Thyroid gland (tissue), 4 donors: ENCODE measurements at regions not wholly inside any gene's neighbourhood (a gene's known extent, or its start where the extent isn't known, plus 50 kb on each side); places are given as distances from the start of the nearest gene placed in this dataset.

Source experiments
- DNase-seq, 2 donors: peaks; one replicate each; pipeline ENCODE4 v3.0.0-alpha.2; 2019
- H3K27ac ChIP-seq, 3 donors: fragments of 200-600 bp; sonication (generic); 1 replicate in 2 of 3; 2 replicates in 1 of 3; pipeline ENCODE4 v1.5.1; 2016 to 2019; ENCODE audit warnings: mild to moderate bottlenecking in 1 of 3, moderate library complexity in 1 of 3
- H3K27me3 ChIP-seq: fragments of 200-600 bp; sonication (generic); one replicate; pipeline ENCODE4 v1.5.1; 2019
- H3K36me3 ChIP-seq, 2 donors: fragments of 200-600 bp; sonication (generic); one replicate each; pipeline ENCODE4 v1.5.1; 2016 to 2019
- H3K4me1 ChIP-seq, 2 donors: fragments of 200-600 bp; sonication (generic); one replicate each; pipeline ENCODE4 v1.5.1; 2017 to 2019
- H3K4me3 ChIP-seq, 3 donors: fragments of 200-600 bp; sonication (generic); replicated peaks in 1 of 3; 1 replicate in 2 of 3; 2 replicates in 1 of 3; pipeline ENCODE4 v1.5.1; 2016; ENCODE audit warnings: mild to moderate bottlenecking in 1 of 3
- H3K9me3 ChIP-seq: fragments of 200-600 bp; sonication (generic); one replicate; pipeline ENCODE4 v1.5.1; 2017
- POLR2A ChIP-seq, 2 donors: fragments of 450-650 bp; IDR thresholded peaks; one replicate each; pipeline ENCODE4 v1.6.1; 2017; ENCODE audit warnings: antibody characterized with exemption in 2 of 2, mild to moderate bottlenecking in 2 of 2, moderate library complexity in 1 of 2
- WGBS, 2 donors: methylation state at CpG; one replicate each; pipeline ENCODE4 v1.1.5; 2017; 5-methylcytosine and 5-hydroxymethylcytosine counted together
- intact Hi-C: fragments of 100-400 bp; cut with DNase I; formaldehyde crosslinking; loops from one replicate; pipeline ENCODE4 v1.15.1; 2023
- TF ChIP-seq, protein P1 (sequence below), 6 experiments: fragments of 200-600 bp in 3 of 6; fragments of 450-650 bp in 3 of 6; sonication (generic) in 3 of 6; IDR thresholded peaks; one replicate each; pipeline ENCODE4 v1.5.1; 2016 to 2019; ENCODE audit warnings: antibody characterized with exemption in 6 of 6, mild to moderate bottlenecking in 2 of 6, inconsistent platforms in 1 of 6, moderate library complexity in 1 of 6

DNA sequence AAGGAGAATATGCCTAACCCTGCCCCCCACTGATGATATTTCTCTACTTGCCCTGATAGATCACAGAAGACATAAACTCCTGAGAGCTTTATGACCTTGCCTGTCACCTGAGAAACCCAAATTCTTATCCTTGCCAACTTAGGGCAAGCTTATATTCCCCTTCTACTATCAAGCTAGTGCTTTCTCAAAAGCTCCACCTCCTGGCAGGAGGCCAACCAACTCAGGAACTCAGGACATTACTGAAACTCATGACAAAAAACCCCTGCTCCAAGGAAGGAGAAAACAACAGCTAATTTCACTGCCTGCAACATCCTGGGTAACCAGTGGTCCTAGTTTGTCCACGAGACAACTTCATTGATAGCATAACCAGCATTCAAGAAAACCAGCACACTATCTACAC, 60.9 kb upstream of the FSCB start:
- no peaks in the 10 kb centered on the region for H3K9me3 ChIP-seq

GRCh38 chr14:44565968-44566367, 58.9 kb upstream of the FSCB start:
- H3K4me1 ChIP-seq, result no peaks in the 10 kb centered on the region
- intact Hi-C loops, result no loop called here
- no peak for DNase-seq
- no peaks in the 10 kb centered on the region for H3K36me3 ChIP-seq
- no peak overlapping the region for H3K4me3 ChIP-seq
- TF ChIP-seq, protein P1, sequence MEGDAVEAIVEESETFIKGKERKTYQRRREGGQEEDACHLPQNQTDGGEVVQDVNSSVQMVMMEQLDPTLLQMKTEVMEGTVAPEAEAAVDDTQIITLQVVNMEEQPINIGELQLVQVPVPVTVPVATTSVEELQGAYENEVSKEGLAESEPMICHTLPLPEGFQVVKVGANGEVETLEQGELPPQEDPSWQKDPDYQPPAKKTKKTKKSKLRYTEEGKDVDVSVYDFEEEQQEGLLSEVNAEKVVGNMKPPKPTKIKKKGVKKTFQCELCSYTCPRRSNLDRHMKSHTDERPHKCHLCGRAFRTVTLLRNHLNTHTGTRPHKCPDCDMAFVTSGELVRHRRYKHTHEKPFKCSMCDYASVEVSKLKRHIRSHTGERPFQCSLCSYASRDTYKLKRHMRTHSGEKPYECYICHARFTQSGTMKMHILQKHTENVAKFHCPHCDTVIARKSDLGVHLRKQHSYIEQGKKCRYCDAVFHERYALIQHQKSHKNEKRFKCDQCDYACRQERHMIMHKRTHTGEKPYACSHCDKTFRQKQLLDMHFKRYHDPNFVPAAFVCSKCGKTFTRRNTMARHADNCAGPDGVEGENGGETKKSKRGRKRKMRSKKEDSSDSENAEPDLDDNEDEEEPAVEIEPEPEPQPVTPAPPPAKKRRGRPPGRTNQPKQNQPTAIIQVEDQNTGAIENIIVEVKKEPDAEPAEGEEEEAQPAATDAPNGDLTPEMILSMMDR (IDR thresholded peaks at IDR 0.05), result no peak
- no peak for TF ChIP-seq POLR2A (IDR thresholded peaks at IDR 0.05)
- H3K9me3 ChIP-seq, result no peaks in the 10 kb centered on the region
- H3K27ac ChIP-seq, result no peak overlapping the region
- H3K27me3 ChIP-seq, result no peaks in the 10 kb centered on the region

More for the DNA sequence above, 60.9 kb upstream of the FSCB start:
- H3K27me3 ChIP-seq, result no peaks in the 10 kb centered on the region
- no peaks in the 10 kb centered on the region for H3K36me3 ChIP-seq
- TF ChIP-seq, protein P1 (IDR thresholded peaks at IDR 0.05), result no peak
- TF ChIP-seq POLR2A (IDR thresholded peaks at IDR 0.05), result no peak
- intact Hi-C loops, result no loop called here
- peak in 1 of 2 donors; percentile 4 for DNase-seq
- 86 to 92% methylated on average over 1 of the region's 1 CpG for WGBS, 2 donors
- H3K4me3 ChIP-seq, result no peak overlapping the region
- no peak overlapping the region for H3K27ac ChIP-seq
- no peaks in the 10 kb centered on the region for H3K4me1 ChIP-seq

GRCh38 chr14:44564908-44565307, 57.8 kb upstream of the FSCB start:
- DNase-seq, result no peak
- intact Hi-C loops, result no loop called here
- WGBS, 2 donors, result 47 to 53% methylated on average over 2 of the region's 2 CpGs

More at GRCh38 chr14:44564908-44565307, 57.8 kb upstream of the FSCB start:
- Histone ChIP-seq H3K27me3 (no peaks in the 10 kb centered on the region), H3K27ac (peak overlapping the region in 1 of 3 donors; percentile 39), H3K36me3 (no peaks in the 10 kb centered on the region), H3K9me3 (no peaks in the 10 kb centered on the region), H3K4me3 (no peak overlapping the region), H3K4me1 (no peaks in the 10 kb centered on the region)
- no peak for TF ChIP-seq POLR2A (IDR thresholded peaks at IDR 0.05)
- TF ChIP-seq, protein P1 (IDR thresholded peaks at IDR 0.05), result no peak
